Sigmoid colon (tissue), 6 donors: ENCODE measurements at regions not wholly inside any gene's neighbourhood (a gene's known extent, or its start where the extent isn't known, plus 50 kb on each side); places are given as distances from the start of the nearest gene placed in this dataset.

ENCODE experiments used
- DNase-seq: peaks from one replicate; pipeline ENCODE4 v3.0.0-alpha.2; 2019
- H3K27ac ChIP-seq, 4 donors: fragments of 200-600 bp; sonication (generic); one replicate each; pipeline ENCODE4 v1.5.1; 2016 to 2019; ENCODE audit warnings: mild to moderate bottlenecking in 1 of 4
- H3K27me3 ChIP-seq, 3 donors: fragments of 200-600 bp; sonication (generic); one replicate each; pipeline ENCODE4 v1.5.1; 2019; ENCODE audit warnings: mild to moderate bottlenecking in 1 of 3
- H3K36me3 ChIP-seq, 4 donors: fragments of 200-600 bp; sonication (generic); one replicate each; pipeline ENCODE4 v1.5.1; 2016 to 2019
- H3K4me1 ChIP-seq, 4 donors: fragments of 200-600 bp; sonication (generic); one replicate each; pipeline ENCODE4 v1.5.1; 2017 to 2019
- H3K4me3 ChIP-seq, 4 donors: fragments of 200-600 bp; sonication (generic); one replicate each; pipeline ENCODE4 v1.5.1; 2017 to 2019; ENCODE audit warnings: mild to moderate bottlenecking in 2 of 4, moderate library complexity in 1 of 4
- H3K9me3 ChIP-seq, 4 donors: fragments of 200-600 bp in 3 of 4; sonication (generic) in 3 of 4; one replicate each; pipeline versions ENCODE4 v1.5.1 to v1.6.1; 2013 to 2019
- EP300 ChIP-seq, 4 donors: sonication (generic); formaldehyde crosslinking; IDR thresholded peaks; one replicate each; pipeline ENCODE4 v1.6.1; 2017; ENCODE audit warnings: antibody characterized with exemption in 4 of 4
- POLR2A ChIP-seq, 2 donors: fragments of 450-650 bp; IDR thresholded peaks; one replicate each; pipeline ENCODE4 v1.6.1; 2016; ENCODE audit warnings: antibody characterized with exemption in 2 of 2, mild to moderate bottlenecking in 2 of 2, moderate library complexity in 2 of 2
- POLR2AphosphoS5 ChIP-seq, 4 donors: sonication (generic); formaldehyde crosslinking; IDR thresholded peaks; one replicate each; pipeline ENCODE4 v1.6.1; 2017; ENCODE audit warnings: antibody characterized with exemption in 4 of 4
- WGBS, 2 donors: extraction: QIAGEN DNeasy Blood & Tissue Kit; methylation state at CpG; one replicate each; pipeline ENCODE4 v1.1.7; 2013; 5-methylcytosine and 5-hydroxymethylcytosine counted together
- intact Hi-C: fragments of 100-400 bp; cut with DNase I; formaldehyde crosslinking; loops from one replicate; pipeline ENCODE4 v1.15.1; 2023
- TF ChIP-seq, protein P1 (sequence below), 4 experiments: fragments of 450-650 bp in 3 of 4; fragments of 200-600 bp in 1 of 4; IDR thresholded peaks; one replicate each; pipeline ENCODE4 v1.5.1; 2016 to 2019; ENCODE audit warnings: antibody characterized with exemption in 4 of 4, mild to moderate bottlenecking in 3 of 4, moderate library complexity in 2 of 4
- donor health status: healthy with polysubstance abuse.
- donor health status: healthy.

DNA sequence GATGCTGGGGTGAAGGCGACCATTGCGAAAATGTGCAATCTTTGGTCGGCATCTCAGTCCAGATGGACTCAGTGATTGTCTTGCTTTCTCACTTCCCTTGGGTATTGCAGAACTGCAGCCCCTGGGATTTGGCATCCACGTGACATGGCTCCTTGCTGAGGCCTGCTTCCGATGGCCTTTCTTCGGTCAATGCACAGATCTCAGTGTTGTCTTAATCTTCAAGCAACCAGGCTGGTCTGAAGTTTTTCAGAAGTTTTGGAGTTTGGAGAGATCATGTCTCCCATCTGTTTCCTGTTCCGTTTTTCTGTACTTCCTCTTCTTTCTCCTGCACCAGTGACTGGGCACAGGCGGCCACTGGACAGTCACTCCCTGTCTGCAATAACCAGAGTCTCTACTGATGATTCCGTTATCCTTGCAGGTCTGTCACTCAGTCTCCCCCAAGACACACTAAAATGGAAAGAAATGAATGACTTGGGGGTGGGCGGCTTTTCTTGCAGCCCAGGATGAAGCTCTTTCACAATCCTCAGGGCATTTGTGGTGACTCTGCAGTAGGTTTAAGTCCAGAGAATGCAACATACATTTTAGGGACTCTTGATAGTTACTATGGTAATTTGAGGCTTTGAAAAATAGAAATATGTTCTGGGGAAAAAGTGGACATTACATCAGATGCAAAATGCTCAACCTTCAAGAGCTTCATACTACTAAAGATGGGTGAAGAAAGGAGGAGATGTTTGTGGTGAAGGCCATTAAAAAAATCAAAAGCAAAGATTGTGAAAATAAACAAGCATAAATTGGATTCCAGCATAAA, 106.3 kb upstream of the ZFHX3 start:
- Histone ChIP-seq H3K4me3 (no peak overlapping the region), H3K36me3 (no peaks in the 10 kb centered on the region), H3K27ac (peak overlapping the region in 2 of 4 donors; percentile 20 to 42), H3K27me3 (no peaks in the 10 kb centered on the region), H3K9me3 (no peaks in the 10 kb centered on the region), H3K4me1 (no peaks in the 10 kb centered on the region)
- TF ChIP-seq POLR2AphosphoS5 (IDR thresholded peaks at IDR 0.05): peak in 1 of 4 donors; percentile 10
- TF ChIP-seq, protein P1, sequence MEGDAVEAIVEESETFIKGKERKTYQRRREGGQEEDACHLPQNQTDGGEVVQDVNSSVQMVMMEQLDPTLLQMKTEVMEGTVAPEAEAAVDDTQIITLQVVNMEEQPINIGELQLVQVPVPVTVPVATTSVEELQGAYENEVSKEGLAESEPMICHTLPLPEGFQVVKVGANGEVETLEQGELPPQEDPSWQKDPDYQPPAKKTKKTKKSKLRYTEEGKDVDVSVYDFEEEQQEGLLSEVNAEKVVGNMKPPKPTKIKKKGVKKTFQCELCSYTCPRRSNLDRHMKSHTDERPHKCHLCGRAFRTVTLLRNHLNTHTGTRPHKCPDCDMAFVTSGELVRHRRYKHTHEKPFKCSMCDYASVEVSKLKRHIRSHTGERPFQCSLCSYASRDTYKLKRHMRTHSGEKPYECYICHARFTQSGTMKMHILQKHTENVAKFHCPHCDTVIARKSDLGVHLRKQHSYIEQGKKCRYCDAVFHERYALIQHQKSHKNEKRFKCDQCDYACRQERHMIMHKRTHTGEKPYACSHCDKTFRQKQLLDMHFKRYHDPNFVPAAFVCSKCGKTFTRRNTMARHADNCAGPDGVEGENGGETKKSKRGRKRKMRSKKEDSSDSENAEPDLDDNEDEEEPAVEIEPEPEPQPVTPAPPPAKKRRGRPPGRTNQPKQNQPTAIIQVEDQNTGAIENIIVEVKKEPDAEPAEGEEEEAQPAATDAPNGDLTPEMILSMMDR (IDR thresholded peaks at IDR 0.05): no peak
- TF ChIP-seq EP300 (IDR thresholded peaks at IDR 0.05): no peak
- no peak for TF ChIP-seq POLR2A (IDR thresholded peaks at IDR 0.05)
- peak; percentile 73 for DNase-seq
- WGBS, 2 donors: 53 to 84% methylated on average over 10 of the region's 10 CpGs
- intact Hi-C loops: no loop called here

DNA sequence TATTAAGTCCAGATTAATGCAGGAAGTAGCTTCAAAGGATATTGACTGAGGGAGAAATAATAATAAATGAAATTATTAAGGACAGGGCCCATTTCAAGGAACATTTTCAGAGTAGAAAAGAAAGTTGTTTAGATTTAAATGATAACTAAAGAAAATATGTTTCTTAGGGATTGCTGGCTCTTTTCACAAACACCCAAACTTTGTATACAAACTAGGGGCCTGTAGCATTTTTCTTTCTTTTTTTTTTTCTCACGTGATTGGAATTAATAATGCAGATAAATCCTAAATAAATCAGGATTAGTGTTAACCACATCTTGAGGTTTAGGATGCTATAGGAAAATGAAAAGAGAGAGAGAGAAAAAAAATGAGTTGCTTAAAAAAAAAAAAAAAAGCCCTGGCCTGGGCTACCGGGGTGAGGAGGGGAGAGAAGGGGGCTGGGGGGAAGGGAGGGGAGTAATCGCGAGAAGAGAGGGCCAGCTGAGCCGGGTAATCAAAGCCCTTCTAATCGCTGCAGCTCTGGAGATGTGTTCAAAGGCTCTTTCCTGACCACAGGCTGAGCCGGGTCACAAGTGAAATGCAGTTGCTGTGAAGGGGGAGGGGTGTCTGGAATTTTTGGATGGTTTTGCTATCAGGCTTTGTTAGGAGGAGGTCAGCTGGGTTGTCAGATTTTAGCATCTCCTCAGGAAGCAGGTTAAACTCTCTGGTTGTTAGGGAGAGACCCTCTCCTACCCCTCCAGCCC, 104.6 kb upstream of the ZFHX3 start:
- Histone ChIP-seq H3K27me3 (no peaks in the 10 kb centered on the region), H3K9me3 (no peaks in the 10 kb centered on the region), H3K4me3 (no peak overlapping the region), H3K4me1 (no peaks in the 10 kb centered on the region), H3K27ac (peak overlapping the region in 1 of 4 donors; percentile 20), H3K36me3 (no peaks in the 10 kb centered on the region)
- no peak for TF ChIP-seq EP300 (IDR thresholded peaks at IDR 0.05)
- TF ChIP-seq POLR2AphosphoS5 (IDR thresholded peaks at IDR 0.05): no peak
- TF ChIP-seq, protein P1 (IDR thresholded peaks at IDR 0.05): no peak
- no peak for TF ChIP-seq POLR2A (IDR thresholded peaks at IDR 0.05)
- DNase-seq: no peak
- 39 to 77% methylated on average over 7 of the region's 7 CpGs for WGBS, 2 donors
- intact Hi-C loops: no loop called here

DNA sequence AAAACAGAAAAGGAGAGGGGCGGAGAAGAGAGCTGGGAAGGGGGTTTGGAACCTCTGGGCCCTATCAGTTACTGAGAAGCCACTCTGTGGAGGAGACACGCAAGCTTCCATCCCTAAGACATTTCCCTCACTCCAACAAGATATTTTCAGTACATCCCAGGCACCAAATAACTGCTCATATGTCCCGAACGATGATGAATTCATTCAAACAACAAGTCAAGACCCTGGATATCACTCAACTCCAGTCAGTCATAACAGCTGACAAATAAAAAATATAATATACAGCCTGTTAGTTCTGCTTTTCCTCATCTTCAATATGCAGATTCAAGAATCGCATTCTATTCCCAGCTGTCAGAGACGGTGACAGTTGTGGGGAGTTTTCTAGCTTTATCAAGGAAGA, 104.0 kb upstream of the ZFHX3 start:
- TF ChIP-seq EP300 (IDR thresholded peaks at IDR 0.05): no peak
- no peak for TF ChIP-seq POLR2A (IDR thresholded peaks at IDR 0.05)
- TF ChIP-seq, protein P1 (IDR thresholded peaks at IDR 0.05): no peak
- TF ChIP-seq POLR2AphosphoS5 (IDR thresholded peaks at IDR 0.05): no peak
- no peak overlapping the region for H3K4me3 ChIP-seq

DNA sequence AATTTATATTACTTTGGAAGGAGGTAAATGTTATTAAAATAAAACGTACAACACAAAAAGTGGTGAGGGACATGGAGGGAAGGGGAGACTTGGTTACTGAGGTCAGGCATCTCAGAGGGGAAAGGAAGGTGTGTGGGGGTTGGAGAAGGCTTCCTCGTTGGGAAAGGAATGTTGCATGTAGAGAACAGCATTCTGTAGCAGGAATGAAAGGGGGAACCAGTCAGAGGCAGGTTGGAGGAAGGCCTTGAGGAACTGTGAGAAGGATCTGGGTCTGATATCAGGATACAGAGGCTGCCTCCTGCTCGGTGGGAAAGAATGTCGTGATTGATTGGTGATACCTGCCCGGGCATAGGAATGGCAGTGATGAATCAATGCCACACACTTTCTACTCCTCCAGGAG, 103.3 kb upstream of the ZFHX3 start:
- Histone ChIP-seq H3K27ac (no peak overlapping the region), H3K4me1 (no peaks in the 10 kb centered on the region), H3K36me3 (no peaks in the 10 kb centered on the region), H3K4me3 (no peak overlapping the region), H3K27me3 (no peaks in the 10 kb centered on the region), H3K9me3 (no peaks in the 10 kb centered on the region)
- DNase-seq: no peak
- no peak for TF ChIP-seq POLR2AphosphoS5 (IDR thresholded peaks at IDR 0.05)
- TF ChIP-seq EP300 (IDR thresholded peaks at IDR 0.05): no peak
- intact Hi-C loops: no loop called here
- 74 to 79% methylated on average over 5 of the region's 5 CpGs for WGBS, 2 donors

More for the DNA sequence above, 104.0 kb upstream of the ZFHX3 start:
- H3K9me3 ChIP-seq: no peaks in the 10 kb centered on the region
- whole genome bisulfite sequencing, 2 donors: 66 to 80% methylated on average over 6 of the region's 6 CpGs
- no peaks in the 10 kb centered on the region for H3K36me3 ChIP-seq
- DNase-seq: no peak
- no peaks in the 10 kb centered on the region for H3K4me1 ChIP-seq
- intact Hi-C loops: no loop called here
- H3K27me3 ChIP-seq: no peaks in the 10 kb centered on the region
- H3K27ac ChIP-seq: no peak overlapping the region

DNA sequence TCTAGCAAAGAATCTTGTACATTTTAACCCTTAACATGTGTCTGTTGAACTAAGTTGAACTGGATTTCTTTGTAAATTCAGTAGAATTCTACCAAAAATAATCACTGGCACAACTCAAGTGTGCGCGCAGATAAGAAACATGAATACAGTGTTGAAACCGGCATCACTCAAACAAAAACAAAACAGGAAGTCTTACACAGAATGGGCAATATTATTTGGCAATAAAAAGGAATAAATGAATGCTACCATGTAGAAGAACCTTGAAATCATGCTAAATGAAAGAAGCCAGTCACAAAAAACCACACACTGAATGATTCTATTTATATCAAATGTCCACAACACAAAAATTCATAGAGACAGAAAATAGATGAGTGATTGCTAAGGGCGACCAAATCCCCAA, 102.9 kb upstream of the ZFHX3 start:
- Histone ChIP-seq H3K9me3 (no peaks in the 10 kb centered on the region), H3K36me3 (no peaks in the 10 kb centered on the region), H3K27ac (no peak overlapping the region), H3K4me1 (no peaks in the 10 kb centered on the region), H3K4me3 (no peak overlapping the region), H3K27me3 (no peaks in the 10 kb centered on the region)
- intact Hi-C loops: no loop called here
- WGBS, 2 donors: 81 to 83% methylated on average over 4 of the region's 4 CpGs
- TF ChIP-seq, protein P1 (IDR thresholded peaks at IDR 0.05): no peak
- TF ChIP-seq POLR2A (IDR thresholded peaks at IDR 0.05) (no peak), POLR2AphosphoS5 (IDR thresholded peaks at IDR 0.05) (no peak), EP300 (IDR thresholded peaks at IDR 0.05) (no peak)
- no peak for DNase-seq
